Fibroblast of upper back skin (primary cell): ENCODE measurements at regions not wholly inside any gene's neighbourhood (a gene's known extent, or its start where the extent isn't known, plus 50 kb on each side); places are given as distances from the start of the nearest gene placed in this dataset.
A peak's percentile ranks its signal among the peaks of the same experiment; 100 is the strongest.
"Not testable (repeated sequence)": the region's sequence is repeated elsewhere in the genome, so short reads cannot be mapped to it uniquely, and the experiment has no call there.

Experiments used
- DNase-seq: peaks from one replicate; pipeline ENCODE4 v3.0.0-alpha.2; 2013

DNA sequence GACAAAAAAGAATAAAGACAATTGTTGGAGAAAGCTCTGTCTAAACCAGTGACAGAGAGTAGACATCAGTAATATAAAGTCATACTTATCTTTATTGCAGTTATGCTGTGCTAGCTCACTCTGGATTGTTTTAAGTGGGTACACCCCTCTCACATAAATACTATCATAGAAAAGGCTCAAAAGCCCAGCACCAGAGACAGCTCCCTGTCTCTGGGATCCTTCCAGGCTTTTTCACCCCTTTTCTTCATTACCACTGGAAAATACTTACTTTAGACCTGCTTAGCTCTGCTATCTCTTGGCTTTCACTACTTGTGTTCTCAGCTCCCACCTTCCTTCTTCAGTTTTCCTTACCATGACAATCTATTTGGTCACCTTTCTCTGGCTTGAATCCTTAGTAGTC is 259.1 kb upstream of the MINDY3 start:
- DNase-seq = no peak

DNA sequence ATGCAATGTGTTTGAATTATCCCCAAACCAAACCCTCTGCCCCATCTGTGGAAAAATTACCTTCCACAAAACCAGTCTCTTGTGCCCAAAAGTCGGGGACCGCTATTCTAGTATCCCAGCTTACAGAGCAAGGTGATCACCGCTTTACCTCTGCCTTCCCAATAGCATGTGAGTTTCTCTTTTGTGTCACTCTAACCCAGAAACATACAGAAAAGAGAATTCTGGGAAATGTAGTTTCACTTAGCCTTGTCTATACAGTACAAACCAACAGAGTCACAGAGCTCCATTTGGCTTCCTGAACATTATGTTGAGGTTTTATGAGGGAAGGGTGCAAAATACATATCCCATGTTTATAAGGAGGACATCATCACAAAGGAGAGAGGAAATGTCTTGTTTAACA is 260.3 kb upstream of the MINDY3 start:
- no peak for DNase-seq

DNA sequence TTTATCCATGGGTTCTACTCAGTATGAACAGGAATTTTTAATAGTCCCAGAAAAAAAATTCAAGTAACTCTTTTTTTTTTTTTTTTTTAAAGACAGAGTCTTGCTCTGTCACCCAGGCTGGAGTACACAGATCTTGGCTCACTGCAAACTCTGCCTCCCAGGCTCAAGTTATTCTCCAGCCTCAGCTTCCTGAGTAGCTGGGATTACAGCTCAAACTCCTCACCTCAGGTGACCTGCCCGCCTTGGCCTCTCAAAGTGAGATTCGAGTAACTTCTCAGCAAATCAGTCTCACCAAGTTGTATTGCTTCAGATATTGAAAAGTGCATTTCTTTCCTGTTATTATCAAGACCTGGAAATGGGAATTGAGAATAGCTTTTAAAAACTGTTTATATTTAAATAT is 281.2 kb upstream of the MINDY3 start:
- DNase-seq = no peak

DNA sequence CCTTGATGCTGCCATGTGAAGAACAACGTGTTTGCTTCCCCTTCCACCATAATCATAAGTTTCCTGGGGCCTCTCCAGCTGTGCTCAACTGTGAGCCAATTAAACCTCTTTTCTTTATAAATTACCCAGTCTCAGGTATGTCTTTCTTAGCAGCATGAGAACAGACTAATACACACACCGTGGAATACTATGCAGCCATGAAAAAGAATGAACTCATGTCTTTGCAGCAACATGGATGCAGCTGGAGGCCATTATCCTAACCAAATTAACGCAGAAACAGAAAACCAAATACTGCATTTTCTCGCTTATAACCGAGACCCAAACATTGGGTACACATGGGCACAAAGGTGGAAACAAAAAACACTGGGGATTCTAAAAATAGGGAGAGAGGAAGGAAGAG is 286.7 kb upstream of the MINDY3 start:
- no peak for DNase-seq

DNA sequence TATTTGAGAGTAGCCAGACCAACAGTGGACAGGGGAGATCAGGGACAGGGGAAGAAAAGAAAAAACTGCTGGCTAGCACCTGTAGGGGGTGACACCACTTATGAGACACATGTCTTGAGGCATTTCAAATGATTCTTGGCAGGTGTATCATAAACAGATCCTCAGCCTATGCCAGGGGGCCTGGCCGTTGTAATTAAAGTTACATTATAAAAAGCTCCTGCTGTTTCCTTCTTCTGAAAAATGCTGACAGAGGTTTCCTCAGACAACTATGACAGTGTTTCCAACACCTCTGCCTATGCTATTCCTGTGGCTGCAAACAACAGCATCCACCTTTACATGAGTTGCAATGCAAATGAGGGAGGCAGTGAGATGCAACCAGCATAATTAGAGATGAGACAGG is 281.0 kb upstream of the PTER start:
- DNase-seq = no peak

DNA sequence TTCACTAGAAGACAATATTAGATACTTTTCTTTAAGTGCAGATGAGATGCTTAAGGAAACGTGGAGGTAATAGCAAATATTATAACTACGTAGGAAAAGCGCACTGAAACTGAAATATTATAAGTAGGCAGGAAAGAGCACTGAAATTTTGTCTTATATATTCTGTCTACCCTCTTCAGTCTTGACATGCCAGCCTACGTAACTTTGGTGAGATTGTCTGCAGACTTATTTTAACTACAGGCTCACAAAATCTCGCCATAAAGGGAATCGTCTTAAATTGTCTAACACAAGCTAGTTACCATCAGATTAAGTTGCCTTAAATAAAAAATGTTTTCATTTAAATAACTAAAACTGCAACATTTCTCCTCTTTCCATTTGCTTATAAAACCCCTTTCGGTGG is 280.1 kb upstream of the PTER start:
- no peak for DNase-seq

DNA sequence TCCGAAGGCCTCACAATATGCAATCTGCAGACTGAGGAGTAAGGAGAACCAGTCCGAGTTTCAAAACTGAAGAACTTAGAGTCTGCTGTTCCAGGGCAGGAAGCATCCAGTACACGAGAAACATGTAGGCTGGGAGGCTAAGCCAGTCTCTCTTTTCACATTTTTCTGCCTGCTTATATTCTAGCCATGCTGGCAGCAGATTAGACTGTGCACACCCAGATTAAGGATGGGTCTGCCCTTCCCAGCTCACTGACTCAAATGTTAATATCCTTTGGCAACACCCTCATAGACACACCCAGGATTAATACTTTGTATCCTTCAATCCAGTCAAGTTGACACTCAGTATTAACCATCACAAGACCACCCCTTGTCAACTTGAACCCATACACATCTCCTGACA is 271.7 kb upstream of the PTER start:
- DNase-seq = not testable (repeated sequence)

DNA sequence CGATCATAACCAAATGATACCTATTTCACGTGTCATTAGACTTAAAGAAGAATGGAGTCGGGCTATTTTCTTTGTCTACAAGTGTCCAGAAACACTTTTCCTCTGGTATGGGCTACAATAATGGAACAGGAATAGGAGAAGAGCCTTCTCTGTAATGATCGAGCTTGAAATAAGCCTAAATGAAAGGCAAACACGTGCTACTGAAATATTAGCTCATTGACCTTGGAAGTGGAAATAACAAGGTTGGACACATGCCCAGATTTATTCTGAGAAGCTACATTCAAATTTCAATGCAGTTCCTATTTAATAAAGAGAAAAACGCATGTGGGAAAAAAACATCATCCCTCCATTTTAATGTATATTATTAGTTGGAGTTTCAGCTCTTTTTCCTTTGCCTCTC is 254.7 kb upstream of the PTER start:
- no peak for DNase-seq

DNA sequence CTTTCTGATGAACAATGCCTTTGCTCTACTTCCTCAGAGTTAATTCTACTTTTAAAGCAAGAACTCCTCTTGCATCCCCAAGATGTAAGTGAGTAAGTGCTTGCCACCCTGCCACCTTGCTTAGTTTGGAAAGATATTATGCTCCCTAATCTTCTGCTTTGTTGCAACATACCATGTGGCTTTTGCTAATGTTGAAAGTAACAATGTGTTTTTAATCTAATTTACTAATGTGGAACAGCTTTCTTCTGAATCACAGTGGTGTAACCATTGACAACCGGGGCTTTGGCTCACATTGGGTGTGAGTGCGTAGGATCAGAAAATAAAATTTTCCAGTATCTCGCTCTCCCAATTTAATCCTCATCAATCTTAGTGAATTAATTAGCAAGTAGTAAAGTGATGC is 254.1 kb upstream of the PTER start:
- peak; percentile 11 for DNase-seq

DNA sequence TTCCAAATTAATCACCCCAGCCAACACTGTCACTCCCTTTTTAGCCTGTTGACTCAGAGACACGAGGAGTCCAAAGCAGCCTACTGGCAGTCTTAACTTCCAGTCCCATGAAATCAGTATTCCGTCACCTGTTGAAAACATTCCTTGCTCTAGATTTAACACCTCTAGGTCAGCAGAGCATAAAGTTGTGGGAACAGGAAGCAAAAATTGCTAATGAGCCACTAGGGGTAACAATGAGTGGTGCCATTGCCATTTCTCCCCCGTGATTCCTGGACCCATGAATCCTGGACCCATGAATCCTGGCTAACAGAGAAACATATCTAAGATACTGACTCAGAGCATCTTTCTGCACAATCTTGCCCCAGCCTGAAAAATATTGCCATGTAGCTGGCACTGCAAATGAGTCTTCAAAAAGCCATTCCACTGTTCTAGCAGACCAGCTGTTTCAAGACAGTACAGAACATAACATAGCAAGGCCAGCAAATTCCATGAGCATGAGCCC is 252.7 kb upstream of the PTER start:
- no peak for DNase-seq

DNA sequence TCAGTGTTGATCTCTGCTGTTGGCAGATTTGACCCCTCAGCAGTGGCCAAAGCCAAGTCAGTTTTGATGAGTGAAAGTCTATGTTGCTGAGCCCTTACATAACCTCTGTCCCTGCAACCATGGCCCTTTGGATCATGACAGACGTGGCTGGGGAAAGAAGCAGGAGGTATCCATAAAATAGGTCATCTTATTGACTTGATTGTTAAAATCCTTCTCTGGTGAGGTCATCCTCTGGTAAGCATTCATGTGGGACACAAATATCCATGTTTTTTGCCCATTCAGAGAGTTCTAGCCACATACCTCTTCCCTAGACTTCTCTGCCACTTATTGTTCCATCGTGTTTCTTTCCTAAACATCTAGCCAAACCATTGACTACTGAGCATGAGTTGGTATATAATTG is 251.9 kb upstream of the PTER start:
- DNase-seq = no peak

DNA sequence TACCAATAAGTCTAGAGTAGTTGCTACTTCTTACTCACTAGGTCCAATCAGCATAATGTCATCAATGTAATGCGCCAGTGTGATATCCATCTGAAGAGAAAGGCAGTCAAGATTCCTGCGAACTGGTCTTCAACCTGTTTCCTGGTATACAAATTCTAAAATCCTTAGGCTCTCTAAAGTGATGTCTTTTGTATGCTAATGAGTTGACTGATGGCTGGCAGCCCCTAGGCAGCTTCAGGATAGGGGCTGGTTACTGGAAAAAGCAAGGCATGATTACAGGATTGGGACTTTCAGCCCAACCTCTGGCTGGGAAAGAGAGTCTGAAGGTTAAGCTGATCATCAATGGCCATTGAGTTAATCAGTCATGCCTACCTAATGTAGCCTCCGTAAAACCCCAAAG is 250.2 kb upstream of the PTER start:
- no peak for DNase-seq

DNA sequence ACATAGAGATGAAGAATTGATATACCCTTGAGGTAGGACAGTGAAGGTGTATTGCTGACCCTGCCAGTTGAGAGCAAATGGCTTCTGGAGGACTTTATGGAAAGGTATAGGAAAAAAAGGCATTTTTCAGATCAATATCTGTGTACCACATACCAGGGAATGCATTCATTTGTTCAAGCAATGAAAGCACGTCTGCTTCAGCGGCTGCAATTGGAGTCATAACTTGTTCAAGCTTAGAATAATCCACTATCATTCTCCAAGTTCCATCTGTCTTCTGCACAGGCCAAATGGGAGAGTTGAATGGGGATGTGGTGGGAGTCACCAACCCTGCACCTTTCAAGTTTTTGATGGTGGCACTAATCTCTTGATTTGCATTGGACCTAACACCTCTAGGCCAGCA is 249.6 kb upstream of the PTER start:
- no peak for DNase-seq

DNA sequence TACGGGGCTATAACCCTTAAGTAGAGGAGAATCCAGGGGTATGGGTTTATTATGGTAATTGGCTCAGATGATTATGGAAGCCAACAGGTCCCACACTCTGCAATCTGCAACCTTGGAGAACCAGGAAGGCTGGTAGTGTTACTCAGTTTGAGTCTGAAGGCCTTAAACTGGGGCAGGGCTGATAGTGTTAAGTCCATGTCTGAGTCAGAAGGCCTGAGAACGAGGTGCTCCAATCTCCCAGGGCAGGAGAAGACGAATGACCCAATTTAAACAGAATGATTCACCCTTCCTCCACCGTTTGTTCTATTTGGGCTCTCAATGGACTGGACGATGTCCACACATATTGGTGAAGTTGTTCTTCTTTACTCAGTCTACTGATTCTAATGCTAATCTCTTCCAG is 244.5 kb upstream of the PTER start:
- no peak for DNase-seq

DNA sequence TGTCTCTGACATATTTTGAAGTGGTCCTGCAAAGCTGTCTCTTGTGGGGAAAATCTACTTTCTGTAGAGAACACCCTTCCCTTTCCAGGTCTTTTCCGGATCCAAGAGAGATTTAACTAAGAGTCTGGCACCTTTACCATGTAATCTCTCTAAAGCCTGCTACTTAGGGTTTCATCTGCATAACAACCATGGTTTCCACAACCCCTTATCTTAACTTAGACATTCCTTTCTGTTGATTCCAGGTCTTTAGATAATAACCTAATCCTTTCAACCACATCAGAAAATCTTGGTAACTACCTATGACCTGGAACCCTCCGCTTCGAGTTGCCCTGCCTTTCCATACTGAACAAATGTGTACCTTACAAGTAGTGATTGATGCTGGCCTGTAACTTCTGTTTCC is 243.6 kb upstream of the PTER start:
- DNase-seq = no peak

DNA sequence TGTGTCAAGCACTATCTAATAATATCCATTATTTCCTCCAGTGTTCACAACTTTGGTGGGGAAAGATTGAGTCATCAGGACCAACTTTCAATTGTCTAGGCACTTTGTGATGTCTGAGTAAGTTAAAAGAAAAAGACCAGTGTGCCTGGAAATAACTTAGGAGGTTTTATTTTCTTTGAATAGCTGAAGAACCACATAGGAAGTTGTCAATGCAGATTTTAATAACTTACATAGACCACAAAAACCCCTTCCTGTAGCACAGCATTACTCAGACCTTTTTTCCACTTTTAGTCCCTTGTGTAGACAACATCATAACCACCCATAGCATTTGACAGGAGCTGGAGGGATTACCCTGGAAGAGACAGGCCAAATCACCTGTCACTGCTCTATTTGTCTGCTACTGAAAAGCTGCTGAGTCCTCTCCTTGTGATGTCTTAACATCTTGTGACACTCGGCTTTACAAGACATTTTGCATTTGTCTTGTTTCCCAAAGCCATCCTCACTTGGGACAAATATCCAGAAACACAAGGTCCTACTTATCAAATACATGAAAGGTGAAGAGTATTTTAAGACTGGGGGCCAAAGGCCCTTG is 241.5 kb upstream of the PTER start:
- no peak for DNase-seq

DNA sequence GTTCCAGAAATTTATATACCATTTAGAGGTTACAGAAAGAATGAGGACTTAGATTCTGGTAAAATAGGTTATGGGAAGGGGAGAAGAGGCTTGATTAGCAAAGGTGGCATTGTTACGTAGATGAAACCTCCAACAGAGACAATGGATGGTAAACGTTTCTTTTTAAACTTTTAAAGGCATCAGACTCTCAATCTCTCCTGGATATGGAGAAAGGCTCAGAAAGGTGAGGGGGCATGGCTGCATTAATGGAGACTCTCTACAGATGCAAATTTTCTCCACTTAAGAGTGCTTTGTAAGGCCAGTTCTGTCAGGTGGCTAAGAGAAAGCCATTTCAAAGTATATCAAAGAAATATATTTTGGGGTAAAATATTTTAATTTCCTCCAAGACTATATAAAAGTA is 240.9 kb upstream of the PTER start:
- no peak for DNase-seq

DNA sequence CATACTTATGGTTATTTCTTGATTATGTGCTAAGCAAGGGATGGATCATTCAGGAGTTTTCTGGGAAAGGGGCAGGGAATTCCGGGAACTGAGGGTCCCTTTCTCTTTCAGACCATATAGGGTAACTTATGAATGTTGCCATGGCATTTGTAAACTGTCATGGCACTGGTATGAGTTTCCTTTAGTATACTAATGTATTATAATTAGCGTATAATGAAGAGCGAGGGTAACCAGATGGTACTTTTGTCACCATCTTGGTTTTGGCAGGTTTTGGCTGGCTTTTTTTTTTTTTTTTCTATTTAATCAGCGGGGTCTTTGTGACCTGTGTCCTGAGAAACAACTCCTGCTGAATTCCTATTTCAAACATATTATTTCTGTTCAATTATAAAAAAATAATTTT is 237.6 kb upstream of the PTER start:
- no peak for DNase-seq

DNA sequence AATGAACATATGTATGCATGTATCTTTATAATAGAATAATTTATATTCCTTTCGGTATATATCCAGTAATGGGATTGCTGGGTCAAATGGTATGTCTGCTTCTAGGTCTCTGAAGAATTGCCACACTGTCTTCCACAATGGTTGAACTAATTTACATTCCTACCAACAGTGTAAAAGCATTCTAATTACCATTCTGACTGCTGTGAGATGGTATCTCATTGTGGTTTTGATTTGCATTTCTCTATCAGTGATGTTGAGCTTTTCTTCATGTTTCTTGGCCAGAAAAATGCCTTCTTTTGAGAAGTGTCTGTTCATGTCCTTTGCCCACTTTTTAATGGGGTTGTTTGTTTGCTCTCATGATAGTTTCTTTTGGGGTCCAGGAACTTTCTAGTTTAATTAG is 213.2 kb upstream of the PTER start:
- not testable (repeated sequence) for DNase-seq

DNA sequence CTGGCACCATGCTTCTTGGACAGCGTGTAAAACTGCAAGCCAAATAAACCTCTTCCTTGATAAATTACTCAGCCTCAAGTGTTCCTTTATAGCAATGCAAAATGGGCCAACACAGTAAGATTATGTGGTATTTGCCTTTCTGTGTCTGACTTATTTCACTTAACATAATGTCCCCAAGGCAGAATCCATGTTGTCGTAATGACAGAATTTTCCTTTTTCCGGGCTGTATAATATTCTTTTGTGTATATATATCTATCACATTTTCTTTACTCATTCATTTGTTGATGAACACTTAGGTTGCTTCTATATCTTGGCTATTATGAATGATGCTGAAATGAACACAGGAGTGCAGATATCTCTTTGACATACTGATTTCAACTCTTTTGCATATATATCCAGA is 209.1 kb upstream of the PTER start:
- DNase-seq = no peak

DNA sequence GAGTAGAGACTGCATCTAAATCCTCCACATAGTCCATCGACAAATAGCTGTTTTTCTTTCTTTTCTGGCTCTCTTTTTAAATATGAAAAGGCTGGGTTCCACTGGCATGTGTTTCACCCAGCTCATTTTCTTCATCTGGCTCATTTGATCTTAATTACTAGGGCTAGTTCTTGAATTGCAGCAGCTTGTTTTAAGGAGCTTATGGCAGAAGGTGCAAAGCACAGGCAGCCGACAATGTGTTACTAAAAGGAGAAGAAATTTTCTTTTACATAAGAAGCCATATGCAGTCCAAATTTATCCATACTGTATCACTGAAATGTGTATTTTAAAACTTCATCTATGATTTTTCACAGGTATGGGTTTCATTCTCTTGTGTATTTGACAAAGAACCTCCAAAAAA is 205.6 kb upstream of the PTER start:
- no peak for DNase-seq

DNA sequence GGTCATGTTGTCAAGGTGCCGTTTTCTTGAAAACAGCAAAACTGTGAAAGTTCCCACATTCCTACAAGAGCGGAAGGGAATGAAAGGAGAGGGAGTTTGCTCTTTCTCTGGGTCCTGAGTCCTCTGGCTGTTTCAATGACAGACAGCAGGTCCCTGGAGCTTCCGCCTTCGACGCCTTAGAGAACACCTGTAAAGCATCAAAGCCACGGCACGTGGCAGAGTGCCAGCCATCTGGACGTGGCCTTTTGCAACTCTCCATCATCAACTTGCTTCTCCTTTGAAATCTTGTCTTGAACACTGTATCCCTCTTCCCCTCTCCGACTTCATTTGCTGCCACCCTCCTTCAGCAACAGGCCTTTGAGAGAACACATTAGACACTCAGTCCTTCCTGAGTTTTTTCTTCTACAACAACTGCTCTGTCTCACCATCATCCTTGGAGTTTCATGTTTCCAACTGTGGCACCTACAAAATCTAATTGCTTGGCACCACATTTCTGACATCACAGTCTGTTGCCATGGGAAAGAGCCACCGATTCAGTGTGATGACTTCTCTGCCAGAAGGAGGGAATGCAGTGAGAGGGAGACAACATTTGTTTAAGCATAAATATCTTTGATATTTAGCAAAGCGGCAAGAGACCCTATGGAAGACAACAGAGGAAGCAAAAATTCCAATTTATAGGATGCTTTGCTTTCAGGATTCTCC is 204.9 kb upstream of the PTER start:
- no peak for DNase-seq

DNA sequence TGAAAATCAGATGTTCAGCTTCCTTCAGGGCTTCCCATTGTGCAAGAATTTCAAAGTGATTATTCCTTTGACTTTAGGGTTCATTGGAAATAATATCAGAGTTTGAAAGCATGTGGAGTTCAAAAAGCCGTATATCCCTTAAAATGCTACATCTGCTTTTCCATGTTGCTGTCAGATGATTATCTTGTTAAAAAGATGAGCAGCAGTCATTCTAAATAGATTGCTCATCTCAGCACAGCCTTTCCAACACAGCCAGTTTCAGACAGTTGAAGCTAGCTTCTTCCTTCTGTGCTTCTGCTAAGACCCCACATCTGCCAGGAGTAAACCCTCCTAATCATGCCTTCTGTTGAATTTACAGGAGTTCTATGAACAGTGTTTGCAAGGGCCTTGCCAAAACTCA is 204.4 kb upstream of the PTER start:
- DNase-seq = no peak

DNA sequence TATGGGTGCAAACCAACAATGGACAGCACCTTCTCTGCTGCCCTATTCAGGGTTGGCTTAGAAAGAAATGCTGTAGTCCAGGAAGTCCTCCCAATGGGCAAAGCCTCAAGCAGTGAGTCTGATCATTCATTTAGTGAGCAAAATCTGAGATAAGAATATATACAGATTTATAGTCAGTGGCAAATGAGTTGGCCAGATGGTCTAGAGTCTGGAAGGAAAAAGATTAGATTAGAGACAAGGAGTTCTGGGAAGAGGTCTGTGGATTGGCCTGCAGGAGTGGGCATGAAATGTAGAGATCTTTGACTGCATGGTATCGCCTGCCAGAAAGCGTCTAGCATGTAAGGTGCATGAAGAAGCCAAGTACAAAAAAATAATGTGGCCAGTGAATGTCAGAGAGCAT is 201.9 kb upstream of the PTER start:
- DNase-seq = no peak

DNA sequence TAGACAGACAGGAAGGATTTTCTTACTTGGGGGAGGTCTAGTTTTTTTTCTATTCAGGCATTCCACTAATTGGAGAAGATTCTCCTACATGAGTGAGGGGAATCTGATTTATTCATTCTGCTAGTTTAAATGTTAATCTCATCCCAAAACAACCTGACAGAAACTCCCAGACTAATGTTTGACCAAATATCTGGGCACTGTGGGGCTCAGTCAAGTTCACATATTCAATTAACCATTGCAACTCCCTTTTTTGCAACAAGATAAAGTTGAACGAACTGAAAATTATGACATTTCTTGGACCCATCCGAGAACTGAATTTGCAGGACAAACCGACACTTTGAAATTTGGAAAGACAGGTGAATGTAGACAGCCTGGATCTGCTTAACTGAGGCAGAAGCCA is 194.4 kb upstream of the PTER start:
- no peak for DNase-seq
